ENCODE measurements at regions not wholly inside any gene's neighbourhood (a gene's known extent, or its start where the extent isn't known, plus 50 kb on each side); places are given as distances from the start of the nearest gene placed in this dataset.
"Not testable (repeated sequence)": the region's sequence is repeated elsewhere in the genome, so short reads cannot be mapped to it uniquely, and the experiment has no call there.

DNA sequence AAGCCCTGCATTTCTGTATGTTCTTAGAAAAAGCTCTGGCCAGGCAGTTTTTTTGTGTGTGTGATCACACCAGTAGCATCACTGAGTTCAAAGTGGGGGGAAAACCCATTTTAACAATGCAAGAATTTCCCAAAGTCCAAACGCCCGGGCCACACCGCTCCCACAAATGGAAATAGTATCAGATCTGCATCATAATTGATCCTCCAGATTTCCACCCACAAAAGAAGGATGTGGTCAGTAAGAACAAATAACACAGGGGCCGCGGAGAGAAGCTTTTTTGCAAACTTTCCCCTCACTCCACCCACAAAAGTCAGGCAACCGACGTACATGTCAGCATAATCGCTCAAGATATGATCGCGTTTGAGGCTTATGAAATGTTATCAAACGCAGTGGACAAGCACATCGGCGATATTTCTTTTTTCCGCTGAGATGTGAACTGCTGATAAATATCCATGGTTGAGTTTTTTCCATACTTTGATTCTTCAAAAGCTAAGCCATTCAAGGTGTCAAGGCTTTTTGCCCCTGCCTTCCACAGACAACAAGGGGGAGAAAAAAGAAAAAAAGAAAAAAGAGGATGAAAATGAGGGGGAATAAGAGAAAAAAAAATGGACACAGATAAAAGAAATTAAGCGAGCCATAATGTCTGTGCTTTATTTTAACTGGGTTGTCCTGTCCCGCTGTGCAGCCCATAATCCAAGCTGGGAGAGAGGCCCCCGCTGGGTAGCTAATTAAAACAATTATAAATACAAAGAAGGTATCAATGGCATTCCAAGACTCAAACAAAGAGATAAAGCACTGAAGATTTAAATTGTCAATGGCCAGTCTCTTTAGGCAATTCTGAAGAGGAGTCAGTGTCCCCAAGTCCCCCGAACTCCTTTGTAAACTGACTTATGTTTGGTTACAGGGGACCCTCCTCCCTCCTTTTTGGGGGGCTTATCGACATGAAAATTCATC is 143.5 kb downstream of the ZFP64 start:
- Histone ChIP-seq H3K9me3 (ENCODE audit: control insufficient read depth, low read length) (no peaks in the 10 kb centered on the region), H3K36me3 (ENCODE audit: control insufficient read depth, insufficient read depth, low read length) (no peaks in the 10 kb centered on the region), H3K27me3 (ENCODE audit: control insufficient read depth, insufficient read depth, low read length) (no peaks in the 10 kb centered on the region), H3K4me1 (ENCODE audit: control insufficient read depth, insufficient read depth, low read length) (no peaks in the 10 kb centered on the region), H3K9ac (ENCODE audit: low read length) (no peak overlapping the region), H3K4me3 (ENCODE audit: low read length) (no peak overlapping the region)

DNA sequence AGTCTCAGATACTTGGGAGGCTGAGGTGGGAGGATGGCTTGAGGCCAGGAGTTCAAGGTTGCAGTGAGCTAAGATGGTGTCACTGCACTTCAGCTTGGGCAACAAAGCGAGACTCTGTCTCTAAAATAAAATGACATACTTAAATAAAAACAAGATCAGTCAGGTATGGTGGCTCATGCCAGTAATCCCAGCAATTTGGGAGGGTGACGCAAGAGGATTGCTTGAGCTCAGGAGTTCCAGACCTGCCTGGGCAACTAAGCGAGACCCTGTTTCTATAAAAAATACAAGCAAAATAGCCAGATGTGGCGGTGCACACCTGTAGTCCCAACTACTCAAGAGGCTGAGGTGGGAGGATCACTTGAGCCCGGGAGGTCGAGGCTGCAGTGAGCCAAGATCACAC is 149.6 kb downstream of the ZFP64 start:
- H3K9me3 ChIP-seq (ENCODE audit: control insufficient read depth, low read length), result no peaks in the 10 kb centered on the region

DNA sequence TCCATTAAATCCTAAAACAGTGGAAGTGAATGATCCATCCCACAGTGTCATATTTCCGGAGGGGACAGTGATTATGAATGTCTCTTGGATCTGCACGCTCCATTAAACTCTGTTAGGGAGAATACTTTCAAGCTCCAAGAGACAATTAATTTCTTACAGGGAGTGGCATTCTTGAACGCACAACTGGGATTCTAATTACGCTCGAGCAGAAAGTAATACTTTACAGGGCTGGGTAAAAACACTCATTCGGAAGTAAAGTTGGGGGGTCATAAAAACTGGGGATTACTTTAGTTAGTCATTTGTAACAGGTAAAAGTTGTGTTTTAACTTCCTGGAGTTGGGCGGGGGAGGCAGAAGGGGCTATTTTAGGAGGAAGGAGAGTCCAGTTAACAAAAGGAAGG is 151.8 kb downstream of the ZFP64 start:
- H3K9ac ChIP-seq (ENCODE audit: low read length), result no peak overlapping the region

More for the DNA sequence above, 149.6 kb downstream of the ZFP64 start:
- Histone ChIP-seq H3K27me3 (ENCODE audit: control insufficient read depth, insufficient read depth, low read length) (no peaks in the 10 kb centered on the region), H3K4me3 (ENCODE audit: low read length) (no peak overlapping the region), H3K4me1 (ENCODE audit: control insufficient read depth, insufficient read depth, low read length) (no peaks in the 10 kb centered on the region), H3K9ac (ENCODE audit: low read length) (no peak overlapping the region), H3K36me3 (ENCODE audit: control insufficient read depth, insufficient read depth, low read length) (no peaks in the 10 kb centered on the region)

DNA sequence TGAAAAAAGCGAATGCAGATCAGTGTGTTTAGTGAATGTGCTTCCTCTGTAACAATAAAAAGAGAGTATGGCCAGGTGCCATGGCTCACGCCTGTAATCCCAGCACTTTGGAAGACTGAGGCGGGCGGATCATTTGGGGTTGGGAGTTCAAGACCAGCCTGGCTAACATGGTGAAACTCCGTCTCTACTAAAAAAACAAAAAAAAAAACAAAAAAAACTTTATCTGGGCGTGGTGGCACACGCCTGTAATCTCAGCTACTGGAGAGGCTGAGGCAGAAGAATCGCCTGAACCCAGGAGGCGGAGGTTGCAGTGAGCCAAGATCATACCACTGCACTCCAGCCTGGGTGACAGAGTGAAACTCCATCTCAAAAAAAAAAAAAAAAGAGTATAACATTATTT is 152.9 kb downstream of the ZFP64 start:
- not testable (repeated sequence) for H3K9me3 ChIP-seq (ENCODE audit: control insufficient read depth, low read length); H3K4me1 ChIP-seq (ENCODE audit: control insufficient read depth, insufficient read depth, low read length); H3K4me3 ChIP-seq (ENCODE audit: low read length); H3K36me3 ChIP-seq (ENCODE audit: control insufficient read depth, insufficient read depth, low read length); H3K27me3 ChIP-seq (ENCODE audit: control insufficient read depth, insufficient read depth, low read length); H3K9ac ChIP-seq (ENCODE audit: low read length)

More for the DNA sequence above, 151.8 kb downstream of the ZFP64 start:
- H3K4me3 ChIP-seq (ENCODE audit: low read length), result no peak overlapping the region
- H3K36me3 ChIP-seq (ENCODE audit: control insufficient read depth, insufficient read depth, low read length), result no peaks in the 10 kb centered on the region
- H3K9me3 ChIP-seq (ENCODE audit: control insufficient read depth, low read length), result no peaks in the 10 kb centered on the region
- no peaks in the 10 kb centered on the region for H3K27me3 ChIP-seq (ENCODE audit: control insufficient read depth, insufficient read depth, low read length)
- no peaks in the 10 kb centered on the region for H3K4me1 ChIP-seq (ENCODE audit: control insufficient read depth, insufficient read depth, low read length)

DNA sequence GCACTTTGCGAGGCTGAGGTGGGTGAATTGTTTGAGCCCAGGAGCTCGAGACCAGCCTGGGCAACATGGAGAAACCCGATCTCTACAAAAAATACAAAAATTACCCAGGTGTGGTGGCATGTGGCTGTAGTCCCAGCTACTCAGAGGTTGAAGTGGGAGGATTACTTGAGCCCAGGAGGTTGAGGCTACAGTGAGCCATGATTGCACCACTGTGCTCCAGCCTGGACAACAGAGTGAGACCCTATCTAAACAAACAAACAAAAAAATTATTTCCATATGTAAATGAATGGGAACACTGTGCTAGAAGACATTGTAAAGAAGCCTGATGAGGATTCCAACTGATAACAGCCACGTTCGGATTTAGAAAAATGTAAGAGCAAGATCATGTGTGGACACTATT is 154.2 kb downstream of the ZFP64 start:
- H3K4me1 ChIP-seq (ENCODE audit: control insufficient read depth, insufficient read depth, low read length), result no peaks in the 10 kb centered on the region
- no peak overlapping the region for H3K4me3 ChIP-seq (ENCODE audit: low read length)
- H3K9me3 ChIP-seq (ENCODE audit: control insufficient read depth, low read length), result no peaks in the 10 kb centered on the region
- H3K36me3 ChIP-seq (ENCODE audit: control insufficient read depth, insufficient read depth, low read length), result no peaks in the 10 kb centered on the region
- H3K9ac ChIP-seq (ENCODE audit: low read length), result no peak overlapping the region
- H3K27me3 ChIP-seq (ENCODE audit: control insufficient read depth, insufficient read depth, low read length), result no peaks in the 10 kb centered on the region

GRCh38 chr20:52035977-52036376 is 155.6 kb downstream of the ZFP64 start:
- no peaks in the 10 kb centered on the region for H3K9me3 ChIP-seq (ENCODE audit: control insufficient read depth, low read length)
- H3K27me3 ChIP-seq (ENCODE audit: control insufficient read depth, insufficient read depth, low read length), result no peaks in the 10 kb centered on the region
- no peak overlapping the region for H3K9ac ChIP-seq (ENCODE audit: low read length)
- H3K4me1 ChIP-seq (ENCODE audit: control insufficient read depth, insufficient read depth, low read length), result no peaks in the 10 kb centered on the region
- H3K36me3 ChIP-seq (ENCODE audit: control insufficient read depth, insufficient read depth, low read length), result no peaks in the 10 kb centered on the region
- no peak overlapping the region for H3K4me3 ChIP-seq (ENCODE audit: low read length)

DNA sequence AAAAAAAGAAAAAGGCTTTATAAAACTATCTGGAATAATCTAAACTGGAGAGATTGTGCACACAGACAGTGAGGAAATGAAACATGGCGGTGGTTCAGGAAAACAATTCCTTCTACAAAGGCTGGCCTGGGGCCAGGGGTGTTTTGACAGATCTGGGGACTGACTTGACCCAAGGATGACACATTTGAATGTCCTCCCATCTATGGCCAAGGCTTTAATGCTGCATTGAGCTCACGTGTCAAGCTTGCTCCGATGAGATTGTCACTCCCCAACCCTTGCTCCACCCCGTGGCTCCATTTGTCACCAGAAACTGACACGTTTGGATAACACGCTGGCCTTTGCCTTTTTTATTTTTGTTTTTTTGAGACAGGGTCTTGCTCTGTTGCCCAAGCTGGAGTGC is 156.1 kb downstream of the ZFP64 start:
- Histone ChIP-seq H3K4me3 (ENCODE audit: low read length) (no peak overlapping the region), H3K4me1 (ENCODE audit: control insufficient read depth, insufficient read depth, low read length) (no peaks in the 10 kb centered on the region), H3K9ac (ENCODE audit: low read length) (no peak overlapping the region), H3K36me3 (ENCODE audit: control insufficient read depth, insufficient read depth, low read length) (no peaks in the 10 kb centered on the region), H3K27me3 (ENCODE audit: control insufficient read depth, insufficient read depth, low read length) (no peaks in the 10 kb centered on the region), H3K9me3 (ENCODE audit: control insufficient read depth, low read length) (no peaks in the 10 kb centered on the region)

DNA sequence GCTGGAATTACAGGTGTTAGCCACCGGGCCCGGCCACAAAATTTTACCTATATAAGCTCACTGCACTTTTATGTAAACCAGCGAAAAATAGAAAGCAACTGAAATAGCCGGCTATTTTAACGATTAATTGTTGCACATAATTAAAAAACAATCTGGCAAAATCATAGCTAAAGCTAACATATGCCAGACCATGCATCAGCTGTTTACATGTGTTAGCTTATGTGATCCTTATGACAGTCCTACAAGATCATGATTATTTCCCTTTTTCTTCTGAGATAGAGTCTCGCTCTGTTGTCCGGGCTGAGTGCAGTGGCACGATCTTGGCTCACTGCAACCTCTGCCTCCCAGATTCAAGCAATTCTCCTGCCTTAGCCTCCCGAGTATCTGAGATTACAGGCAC is 157.0 kb downstream of the ZFP64 start:
- Histone ChIP-seq H3K9ac (ENCODE audit: low read length) (no peak overlapping the region), H3K27me3 (ENCODE audit: control insufficient read depth, insufficient read depth, low read length) (no peaks in the 10 kb centered on the region), H3K9me3 (ENCODE audit: control insufficient read depth, low read length) (no peaks in the 10 kb centered on the region), H3K36me3 (ENCODE audit: control insufficient read depth, insufficient read depth, low read length) (no peaks in the 10 kb centered on the region), H3K4me3 (ENCODE audit: low read length) (no peak overlapping the region), H3K4me1 (ENCODE audit: control insufficient read depth, insufficient read depth, low read length) (no peaks in the 10 kb centered on the region)

GRCh38 chr20:52033313-52033712 is 158.3 kb downstream of the ZFP64 start:
- H3K9ac ChIP-seq (ENCODE audit: low read length), result no peak overlapping the region

GRCh38 chr20:52032304-52032683 is 159.3 kb downstream of the ZFP64 start:
- not testable (repeated sequence) for H3K27me3 ChIP-seq (ENCODE audit: control insufficient read depth, insufficient read depth, low read length); H3K36me3 ChIP-seq (ENCODE audit: control insufficient read depth, insufficient read depth, low read length); H3K4me3 ChIP-seq (ENCODE audit: low read length); H3K9me3 ChIP-seq (ENCODE audit: control insufficient read depth, low read length); H3K9ac ChIP-seq (ENCODE audit: low read length); H3K4me1 ChIP-seq (ENCODE audit: control insufficient read depth, insufficient read depth, low read length)

More at GRCh38 chr20:52033313-52033712, 158.3 kb downstream of the ZFP64 start:
- H3K27me3 ChIP-seq (ENCODE audit: control insufficient read depth, insufficient read depth, low read length), result no peaks in the 10 kb centered on the region
- H3K36me3 ChIP-seq (ENCODE audit: control insufficient read depth, insufficient read depth, low read length), result no peaks in the 10 kb centered on the region
- H3K4me3 ChIP-seq (ENCODE audit: low read length), result no peak overlapping the region
- no peaks in the 10 kb centered on the region for H3K4me1 ChIP-seq (ENCODE audit: control insufficient read depth, insufficient read depth, low read length)
- no peaks in the 10 kb centered on the region for H3K9me3 ChIP-seq (ENCODE audit: control insufficient read depth, low read length)

DNA sequence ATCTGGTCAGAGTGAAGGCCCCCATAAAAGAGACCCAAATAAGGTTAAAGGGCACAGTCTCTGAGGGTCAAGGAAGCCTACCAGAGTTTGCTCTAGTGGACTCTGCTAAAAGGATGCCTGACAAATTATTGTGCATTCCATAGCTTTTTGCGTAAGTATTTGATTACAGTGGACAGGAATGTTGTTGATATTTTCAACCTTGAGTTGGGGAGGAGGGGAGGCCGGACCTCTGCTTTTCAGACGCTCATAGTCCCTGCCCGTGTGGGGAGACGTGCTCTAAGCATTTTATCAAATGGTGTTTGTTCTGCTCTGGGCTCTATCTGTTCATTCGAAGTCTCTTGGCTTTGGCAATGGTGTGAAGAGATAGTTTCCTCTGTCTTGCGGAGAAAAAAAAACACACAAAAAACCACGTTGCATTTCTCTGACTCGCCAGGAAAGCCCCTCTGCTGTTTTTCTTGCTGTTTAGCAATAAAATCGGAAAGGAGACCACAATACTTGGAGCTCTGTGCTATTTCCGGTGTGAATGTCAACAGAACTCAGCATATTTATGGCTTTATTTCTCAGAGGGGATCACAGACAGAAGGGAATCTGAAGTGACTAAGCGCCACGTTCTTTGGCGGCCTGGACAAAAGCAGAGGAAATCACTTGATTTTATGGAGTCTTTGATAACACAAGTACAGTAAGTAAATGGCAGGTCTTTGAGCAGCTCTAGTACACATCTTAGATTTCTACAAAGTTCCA is 159.8 kb downstream of the ZFP64 start:
- Histone ChIP-seq H3K9ac (ENCODE audit: low read length) (no peak overlapping the region), H3K36me3 (ENCODE audit: control insufficient read depth, insufficient read depth, low read length) (no peaks in the 10 kb centered on the region), H3K9me3 (ENCODE audit: control insufficient read depth, low read length) (no peaks in the 10 kb centered on the region), H3K27me3 (ENCODE audit: control insufficient read depth, insufficient read depth, low read length) (no peaks in the 10 kb centered on the region), H3K4me1 (ENCODE audit: control insufficient read depth, insufficient read depth, low read length) (no peaks in the 10 kb centered on the region), H3K4me3 (ENCODE audit: low read length) (no peak overlapping the region)

DNA sequence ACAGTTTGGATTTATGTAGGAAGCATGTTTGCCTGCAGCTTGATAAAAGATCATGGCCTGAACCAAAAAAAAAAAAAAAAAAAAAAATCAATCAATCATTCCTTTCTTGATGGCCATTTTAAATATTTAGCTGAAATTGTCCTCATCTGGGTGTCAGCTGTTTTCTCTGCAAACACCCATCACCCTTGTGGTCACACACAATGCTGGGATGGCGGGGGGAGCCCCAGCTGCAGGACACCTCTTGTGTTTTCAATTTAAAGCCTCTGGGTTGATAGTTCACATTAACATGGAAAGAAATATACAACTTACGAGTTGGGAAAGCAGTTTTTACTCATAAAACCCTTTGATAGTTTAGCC is 160.4 kb downstream of the ZFP64 start:
- H3K36me3 ChIP-seq (ENCODE audit: control insufficient read depth, insufficient read depth, low read length), result no peaks in the 10 kb centered on the region
- no peak overlapping the region for H3K4me3 ChIP-seq (ENCODE audit: low read length)
- no peaks in the 10 kb centered on the region for H3K9me3 ChIP-seq (ENCODE audit: control insufficient read depth, low read length)
- H3K9ac ChIP-seq (ENCODE audit: low read length), result no peak overlapping the region
- H3K4me1 ChIP-seq (ENCODE audit: control insufficient read depth, insufficient read depth, low read length), result no peaks in the 10 kb centered on the region
- no peaks in the 10 kb centered on the region for H3K27me3 ChIP-seq (ENCODE audit: control insufficient read depth, insufficient read depth, low read length)

All from mucosa of stomach (tissue), 1 donor.